ENCODE measurements at regions not wholly inside any gene's neighbourhood (a gene's known extent, or its start where the extent isn't known, plus 50 kb on each side); places are given as distances from the start of the nearest gene placed in this dataset.

- DNase-seq, result no peak
Measured at GRCh38 chr11:112765337-112765736, 195.9 kb upstream of the NCAM1 start.

DNA sequence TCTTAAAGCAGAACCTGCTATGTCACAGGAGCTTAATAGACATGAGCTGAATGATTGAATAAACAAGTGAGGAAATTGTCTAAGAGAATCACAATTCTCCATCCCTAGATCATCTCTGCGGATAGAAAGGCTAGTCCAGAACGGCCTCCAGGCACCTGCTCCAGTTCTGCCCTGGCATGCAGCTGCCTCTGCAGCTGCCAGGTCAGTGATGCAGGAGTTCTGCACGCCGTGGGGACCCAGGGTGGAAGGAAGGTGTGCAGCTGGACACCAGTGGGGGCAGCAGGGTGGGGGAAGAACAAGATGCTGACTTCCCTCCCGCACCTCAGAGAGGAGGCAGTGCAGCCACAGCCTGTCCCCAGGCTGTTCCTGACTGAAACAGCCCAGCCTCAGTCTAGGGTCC is 192.1 kb upstream of the NCAM1 start:
- DNase-seq, result no peak

DNA sequence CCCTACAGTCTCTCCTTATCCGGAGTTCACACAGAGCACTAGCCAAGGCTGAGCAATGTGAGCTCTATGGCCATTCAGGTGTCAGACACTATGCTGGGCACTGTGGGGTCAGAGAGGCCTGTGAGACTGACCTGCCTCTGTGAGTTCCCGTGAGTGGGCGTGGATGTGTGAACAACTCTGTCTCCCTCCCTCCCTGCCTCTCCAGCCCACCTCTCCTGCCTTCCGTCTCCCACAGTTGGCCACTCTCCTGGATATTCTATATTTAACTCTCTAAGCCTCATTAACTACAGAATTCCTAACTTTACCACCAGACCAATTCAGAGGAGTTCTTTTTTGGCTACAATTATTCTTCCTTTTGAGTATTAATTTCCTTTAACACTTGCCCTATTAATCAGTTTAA is 191.6 kb upstream of the NCAM1 start:
- no peak for DNase-seq

DNA sequence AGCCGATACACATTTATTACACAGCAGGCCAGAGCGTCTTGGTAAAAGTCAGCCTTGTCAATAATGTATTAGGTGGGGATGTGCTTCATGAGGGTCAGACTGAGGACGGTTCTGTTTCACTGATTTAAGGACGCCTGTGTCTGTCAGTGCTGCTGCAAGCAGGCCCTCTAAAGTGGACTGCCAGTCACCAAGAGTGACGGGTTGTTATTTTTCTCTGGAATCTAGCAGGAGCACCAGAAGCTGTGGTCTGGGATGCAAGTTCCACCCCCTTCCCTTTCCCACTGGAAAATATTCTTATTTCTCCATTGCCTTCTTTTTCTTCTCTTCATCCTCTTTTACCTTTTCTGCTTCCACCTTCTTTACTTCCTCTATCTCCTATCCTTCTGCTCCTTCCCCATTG is 191.2 kb upstream of the NCAM1 start:
- DNase-seq, result no peak

- no peak for DNase-seq
Measured at GRCh38 chr11:112770487-112770886, 190.7 kb upstream of the NCAM1 start.

GRCh38 chr11:112771851-112772250 is 189.4 kb upstream of the NCAM1 start:
- DNase-seq, result no peak

GRCh38 chr11:112773264-112773663 is 188.0 kb upstream of the NCAM1 start:
- no peak for DNase-seq

GRCh38 chr11:112776834-112777233 is 184.4 kb upstream of the NCAM1 start:
- no peak for DNase-seq

DNA sequence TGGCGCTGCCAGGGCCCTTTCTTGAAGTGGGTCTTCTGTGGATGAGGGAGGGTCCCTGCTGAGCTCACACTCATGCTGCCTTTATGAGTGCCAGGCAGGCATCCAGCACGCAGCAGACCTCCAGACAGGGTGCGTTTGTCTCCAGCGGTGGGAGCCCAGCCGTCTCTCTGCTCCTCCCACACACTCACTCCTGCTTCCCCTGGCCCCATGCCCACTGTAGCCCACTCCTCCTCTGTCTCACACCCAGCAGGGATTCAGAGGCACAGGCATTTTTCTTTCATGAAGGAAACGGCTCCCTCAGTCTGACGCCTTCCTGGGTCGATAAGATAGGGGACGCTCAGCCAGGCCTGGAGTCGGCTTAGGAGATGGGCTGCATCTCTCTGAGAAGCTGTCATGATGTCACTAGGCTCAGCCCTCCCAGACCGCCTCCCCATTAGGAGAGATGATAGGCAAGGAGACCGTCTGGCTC is 183.9 kb upstream of the NCAM1 start:
- no peak for DNase-seq

DNA sequence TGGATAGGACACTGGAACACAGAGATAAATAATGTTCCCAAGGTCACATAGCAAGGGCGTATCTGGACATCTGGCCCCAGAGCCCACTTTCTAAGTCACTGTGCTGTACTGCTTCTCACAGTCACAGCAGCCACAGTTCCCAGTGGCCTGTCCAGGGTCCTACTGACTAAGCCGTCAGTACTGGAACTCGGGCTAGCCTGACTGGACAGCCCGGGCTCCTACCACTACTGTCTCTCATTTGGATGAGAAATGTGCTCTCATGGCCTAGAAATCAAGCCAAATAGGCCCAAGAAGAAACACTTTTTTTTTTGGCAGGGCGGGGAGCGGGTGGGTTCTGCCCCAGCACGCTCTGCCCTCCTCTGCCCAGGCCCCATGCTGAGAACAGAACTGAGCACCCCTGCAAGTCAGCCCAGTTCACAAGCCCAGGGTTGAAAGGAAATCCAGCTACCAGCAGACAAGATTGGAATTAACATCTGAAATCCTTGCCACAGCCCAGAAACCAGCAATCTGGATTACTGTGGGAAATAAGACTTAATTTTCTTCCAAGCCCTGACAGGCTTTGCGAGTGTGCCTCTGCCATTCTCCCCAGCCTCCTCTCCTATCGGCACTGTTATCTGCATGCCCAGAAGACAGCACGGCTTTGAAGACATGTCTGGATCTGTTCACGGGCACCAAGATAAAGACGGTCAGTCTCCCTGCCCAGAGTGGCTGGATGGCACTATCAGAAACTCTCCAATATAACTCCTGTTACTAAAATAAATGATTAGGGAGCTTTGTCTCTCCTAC is 182.9 kb upstream of the NCAM1 start:
- DNase-seq, result no peak

DNA sequence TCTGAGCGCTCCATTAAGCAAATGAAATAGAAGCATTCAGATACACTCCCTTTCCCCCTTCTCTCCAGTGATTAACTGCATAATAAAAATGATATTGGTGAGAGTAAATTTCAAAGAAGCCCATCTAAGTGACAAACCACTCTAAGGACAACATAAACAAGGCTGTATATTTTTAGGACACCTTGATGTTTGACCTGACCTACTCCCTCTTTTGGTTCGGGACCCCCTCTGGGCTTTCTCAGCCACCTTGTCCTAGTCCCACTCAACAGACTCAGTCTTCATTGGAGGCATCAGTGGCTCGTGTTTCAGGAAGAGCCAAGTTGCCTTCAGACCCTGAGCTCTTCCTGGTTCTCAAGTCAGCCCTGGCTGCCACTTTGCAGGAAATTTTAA is 182.3 kb upstream of the NCAM1 start:
- no peak for DNase-seq

DNA sequence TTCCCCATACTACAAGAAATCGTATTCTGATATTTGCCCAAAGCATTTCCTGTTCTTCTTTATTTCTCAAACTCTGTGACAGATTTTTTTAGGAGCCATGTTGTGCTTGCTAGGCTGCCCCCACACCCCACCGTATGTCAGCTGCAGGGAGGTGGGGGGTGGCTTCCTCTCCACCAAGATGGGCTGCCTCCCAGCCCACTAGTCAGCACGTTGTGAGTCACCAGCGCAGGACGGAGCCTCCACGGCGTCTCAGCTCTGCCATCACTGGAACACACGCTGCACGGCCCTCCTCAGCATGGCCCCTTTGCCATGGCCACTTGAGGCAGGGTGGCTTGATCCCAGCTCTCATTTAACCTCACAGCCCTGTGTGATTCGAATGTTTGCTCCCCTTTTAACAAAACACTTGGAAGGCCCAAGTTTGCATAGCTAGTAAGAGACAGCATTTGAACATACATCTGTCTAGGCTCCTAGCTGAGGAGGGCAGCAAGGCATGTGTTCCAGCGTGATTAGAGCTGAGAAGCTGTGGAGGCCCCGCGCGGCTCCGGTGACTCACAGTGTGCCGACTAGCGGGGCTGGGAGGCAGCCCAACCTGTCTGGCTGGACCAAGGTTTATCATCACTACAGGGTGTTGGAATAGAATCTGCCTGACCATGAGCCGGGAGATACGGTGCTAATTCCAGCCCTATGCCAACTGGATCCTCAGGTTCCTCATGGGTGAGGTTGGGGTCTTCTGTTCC is 180.7 kb upstream of the NCAM1 start:
- DNase-seq, result peak; percentile 81

- DNase-seq, result no peak
Measured at GRCh38 chr11:112783945-112784322, 177.3 kb upstream of the NCAM1 start.

- peak; percentile 95 for DNase-seq
Measured at GRCh38 chr11:112784323-112785073, 176.7 kb upstream of the NCAM1 start.

DNA sequence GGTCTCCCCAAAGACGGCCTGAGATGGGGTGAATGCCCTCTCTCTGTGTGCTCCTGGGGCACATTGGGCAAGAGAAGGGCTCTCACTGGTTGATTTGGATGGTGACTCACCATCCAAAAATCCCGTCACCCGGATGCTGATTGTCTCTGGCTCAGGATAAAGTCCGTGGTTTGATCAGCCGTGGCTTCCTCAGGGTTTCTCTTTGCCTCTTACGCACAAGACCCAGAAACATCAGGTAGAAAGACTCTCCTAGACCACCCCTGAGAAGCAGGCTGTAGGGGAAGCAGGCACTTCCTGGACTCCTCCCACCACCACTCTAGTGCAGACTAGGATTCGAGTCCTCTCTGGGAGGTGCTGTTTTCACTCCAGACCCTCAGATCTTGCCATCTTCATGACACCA is 176.1 kb upstream of the NCAM1 start:
- DNase-seq, result peak; percentile 75

GRCh38 chr11:112785719-112786118 is 175.5 kb upstream of the NCAM1 start:
- DNase-seq, result peak; percentile 84

DNA sequence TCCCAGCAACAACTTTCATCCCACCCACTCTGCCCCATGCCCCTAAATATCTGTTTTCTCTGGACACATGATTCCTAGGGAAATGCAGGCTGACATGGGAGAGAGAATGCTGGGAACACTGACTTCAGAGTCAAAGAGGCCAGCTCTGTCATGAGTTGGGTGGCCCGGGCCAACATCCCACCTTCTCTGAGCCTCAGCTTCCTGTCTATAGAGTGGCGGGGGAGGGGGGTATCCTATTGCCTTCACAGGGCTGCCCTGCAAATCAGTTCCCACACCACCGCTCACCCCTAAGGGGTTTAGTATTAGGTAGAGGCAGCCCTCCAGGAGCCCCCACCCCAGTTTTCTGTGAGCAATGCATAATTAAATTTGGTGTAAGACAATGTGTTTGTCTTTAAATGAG is 175.0 kb upstream of the NCAM1 start:
- DNase-seq, result no peak

- DNase-seq, result no peak
Measured at GRCh38 chr11:112786886-112787530, 174.2 kb upstream of the NCAM1 start.

DNA sequence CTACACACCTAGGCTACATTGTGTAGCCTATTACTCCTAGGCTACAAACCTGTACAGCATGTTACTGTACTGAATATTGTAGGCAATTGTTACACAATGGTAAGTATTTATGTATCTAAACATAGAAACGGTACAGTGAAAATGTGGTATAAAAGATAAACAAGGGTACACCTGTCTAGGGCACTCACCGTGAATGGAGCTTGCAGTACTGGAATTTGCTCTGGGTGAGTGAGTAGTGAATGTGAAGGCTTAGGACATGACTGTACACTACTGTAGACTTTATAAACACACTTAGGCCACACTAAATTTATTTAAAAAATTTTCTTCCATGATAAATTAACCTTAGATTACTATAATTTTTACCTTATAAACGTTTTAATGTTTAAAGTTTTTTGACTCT is 171.7 kb upstream of the NCAM1 start:
- DNase-seq, result no peak

DNA sequence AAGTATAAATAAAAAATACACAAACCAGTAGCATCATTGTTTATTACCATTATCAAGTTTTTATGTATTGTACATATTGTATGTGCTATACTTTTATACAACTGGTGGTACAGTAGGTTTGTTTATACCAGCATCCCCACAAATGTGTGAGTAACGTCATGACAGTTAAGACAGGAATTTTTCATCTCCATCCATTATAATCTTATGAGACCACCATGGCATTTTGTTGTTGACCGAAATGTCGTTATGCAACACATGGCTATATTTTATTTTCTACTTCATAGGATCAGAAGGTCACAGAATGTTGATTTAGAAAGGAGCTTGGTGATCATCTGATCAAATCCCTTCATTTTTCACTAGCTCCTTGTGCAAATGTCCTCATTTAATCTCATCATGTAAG is 170.9 kb upstream of the NCAM1 start:
- DNase-seq, result no peak

DNA sequence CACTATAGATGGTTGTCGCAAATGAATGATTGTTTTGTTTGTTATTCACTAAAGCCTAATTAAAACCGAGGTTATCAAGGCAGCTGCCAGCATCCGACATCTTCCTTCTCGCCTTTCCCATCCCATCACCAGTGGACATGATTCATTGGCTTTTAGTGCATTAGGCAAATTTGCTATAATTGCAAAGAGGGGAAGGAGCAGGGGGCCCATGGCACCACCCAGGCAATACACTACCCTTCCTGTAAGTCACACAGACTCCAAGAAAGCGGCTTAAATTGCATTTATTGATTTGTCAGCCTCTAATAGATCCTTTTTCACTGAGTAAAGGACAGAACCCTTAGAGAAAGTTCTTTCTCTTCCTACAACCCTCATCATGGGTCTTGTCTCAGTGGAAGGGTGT is 169.2 kb upstream of the NCAM1 start:
- DNase-seq, result no peak

GRCh38 chr11:112793416-112793815 is 167.8 kb upstream of the NCAM1 start:
- no peak for DNase-seq

- peak; percentile 67 for DNase-seq
Measured at GRCh38 chr11:112794331-112794846, 166.8 kb upstream of the NCAM1 start.
